HG02938 (cell line): ENCODE measurements at regions not wholly inside any gene's neighbourhood (a gene's known extent, or its start where the extent isn't known, plus 50 kb on each side); places are given as distances from the start of the nearest gene placed in this dataset.

Experiments used
- ATAC-seq: cut with Tn5 transposase; IDR thresholded peaks from one replicate; pipeline ENCODE4 v1.9.1; 2021; ENCODE audit warnings: mild to moderate bottlenecking, moderate library complexity; ENCODE audit not compliant: unreplicated experiment

DNA sequence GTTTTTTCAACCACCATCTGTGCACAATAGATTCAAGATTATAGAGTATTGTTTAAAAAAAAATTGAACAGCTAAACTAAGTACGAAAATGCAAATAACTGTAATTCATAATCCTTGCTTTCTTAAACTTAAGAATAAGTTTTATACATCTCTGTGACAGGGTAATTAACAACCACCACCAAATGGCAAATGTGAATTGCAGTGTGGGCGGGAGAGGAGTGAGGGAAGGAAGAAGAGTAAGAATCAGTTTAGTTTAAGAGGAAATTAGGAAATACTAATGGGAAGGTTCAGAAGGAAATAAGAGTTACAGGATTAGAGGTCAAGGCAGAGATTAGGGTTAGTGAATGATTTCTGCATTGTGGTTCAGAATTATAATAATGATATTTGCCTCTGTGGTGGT, 430.9 kb downstream of the SPRY1 start:
- no peak for ATAC-seq

DNA sequence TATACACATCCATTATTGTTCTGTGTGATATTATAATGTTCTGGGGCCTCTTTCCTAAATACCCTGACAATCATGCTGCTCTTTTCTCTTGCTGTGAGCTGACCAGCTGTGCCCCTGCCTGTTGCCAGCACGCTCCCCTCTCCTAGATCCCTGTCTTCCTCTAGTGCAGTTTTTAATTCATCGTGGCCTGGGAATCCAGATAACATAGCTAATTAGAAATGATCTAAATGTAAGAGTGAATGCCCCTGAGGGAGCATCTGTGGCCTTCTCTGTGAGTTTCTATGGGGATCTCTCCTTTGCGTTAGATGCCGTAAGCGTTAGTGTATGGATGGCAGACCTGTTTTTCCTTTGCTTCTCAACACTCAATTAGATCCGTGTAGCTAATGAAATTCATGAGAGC, 434.3 kb downstream of the SPRY1 start:
- no peak for ATAC-seq

DNA sequence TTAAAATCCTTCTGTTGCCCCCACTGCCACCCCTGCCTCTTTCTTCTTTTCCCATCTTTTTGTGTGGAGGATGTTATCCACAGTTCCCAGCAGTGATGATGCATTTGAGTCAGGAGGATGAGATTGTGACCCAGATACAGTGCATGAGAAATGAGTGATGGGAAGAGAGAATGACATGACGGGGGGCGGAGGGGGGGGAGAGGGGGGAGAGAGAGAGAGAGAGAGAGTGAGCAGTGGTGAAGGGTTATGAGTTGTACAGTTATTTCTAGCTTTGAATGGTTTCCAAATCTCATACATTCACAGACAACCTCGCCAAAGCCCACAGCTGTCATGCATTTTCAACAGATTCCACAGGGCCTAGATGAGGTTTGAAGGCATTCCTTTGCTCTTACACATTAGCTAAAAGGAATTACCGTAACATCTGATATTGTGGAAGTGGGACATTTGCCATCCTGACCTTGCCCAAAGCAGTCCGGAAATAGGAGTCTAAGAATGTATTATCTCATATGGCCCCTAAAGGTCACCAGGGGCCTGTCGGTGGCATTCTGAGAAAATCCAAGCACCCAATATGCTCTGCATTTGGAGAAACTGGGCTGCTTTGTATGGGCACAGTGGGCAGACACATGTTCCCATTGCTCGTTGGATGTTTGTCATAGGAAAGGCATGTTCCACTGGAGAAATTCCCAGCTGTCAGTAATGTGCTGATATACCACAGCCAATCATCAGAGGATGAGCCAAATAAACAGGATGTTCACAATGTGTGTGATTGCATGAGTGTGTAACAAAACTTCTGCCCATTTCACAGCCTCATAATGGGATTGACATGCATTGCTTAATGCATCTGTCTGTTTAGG, 435.8 kb downstream of the SPRY1 start:
- no peak for ATAC-seq

DNA sequence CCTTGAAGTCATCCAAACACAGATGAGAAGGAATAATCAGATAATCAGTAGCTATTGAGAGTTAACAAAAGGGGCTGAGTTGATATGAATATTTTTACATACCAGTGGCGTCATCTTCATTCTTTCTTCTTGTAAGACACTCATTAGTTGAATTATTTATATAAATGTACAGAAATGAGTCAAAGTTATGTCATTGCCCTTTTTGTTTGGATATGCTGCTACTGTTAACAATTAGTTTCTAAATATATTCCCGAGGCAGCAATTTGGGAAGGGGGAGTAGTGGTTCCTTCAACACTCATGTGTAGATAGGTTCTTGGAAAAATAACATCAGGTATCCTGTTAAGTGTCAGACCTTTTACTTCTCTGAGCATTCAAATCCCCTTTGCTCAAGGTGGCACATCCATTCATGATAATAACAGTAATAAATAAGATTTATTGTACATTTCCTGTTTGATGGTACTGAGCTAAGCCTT, 436.6 kb downstream of the SPRY1 start:
- no peak for ATAC-seq

DNA sequence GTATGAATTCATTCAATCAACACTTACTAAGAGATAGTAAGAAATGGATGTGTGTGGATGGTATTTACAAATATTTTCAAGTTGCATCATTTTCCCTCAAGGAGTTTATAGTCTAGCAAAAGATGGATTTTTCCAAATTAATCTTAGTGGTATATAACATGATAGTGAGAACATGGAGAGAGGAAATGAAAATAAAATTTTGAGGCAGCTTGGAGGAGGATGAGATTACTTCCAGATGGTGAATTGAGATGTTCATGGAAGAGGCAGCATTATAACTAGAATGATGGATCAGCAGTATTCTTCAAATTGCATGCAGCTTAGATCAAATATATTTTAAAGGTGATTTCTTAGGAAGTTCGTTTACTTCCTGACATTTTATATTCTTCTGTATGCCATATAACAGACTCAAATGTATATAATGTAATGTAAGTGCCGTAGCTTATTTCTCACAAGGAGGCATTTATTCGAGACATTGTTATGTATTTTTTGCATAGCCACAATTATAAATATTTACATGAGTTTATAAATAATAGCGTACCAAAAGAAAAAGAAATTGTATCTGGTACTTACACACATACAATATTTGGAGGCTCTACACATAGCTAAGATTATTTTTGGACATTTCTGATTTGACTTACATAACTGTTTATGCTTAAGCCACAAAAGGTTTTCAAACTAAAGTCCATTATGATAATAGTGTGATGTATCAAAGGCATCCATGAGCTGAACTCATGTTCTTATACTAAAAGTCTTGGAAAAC, 439.4 kb downstream of the SPRY1 start:
- no peak for ATAC-seq

DNA sequence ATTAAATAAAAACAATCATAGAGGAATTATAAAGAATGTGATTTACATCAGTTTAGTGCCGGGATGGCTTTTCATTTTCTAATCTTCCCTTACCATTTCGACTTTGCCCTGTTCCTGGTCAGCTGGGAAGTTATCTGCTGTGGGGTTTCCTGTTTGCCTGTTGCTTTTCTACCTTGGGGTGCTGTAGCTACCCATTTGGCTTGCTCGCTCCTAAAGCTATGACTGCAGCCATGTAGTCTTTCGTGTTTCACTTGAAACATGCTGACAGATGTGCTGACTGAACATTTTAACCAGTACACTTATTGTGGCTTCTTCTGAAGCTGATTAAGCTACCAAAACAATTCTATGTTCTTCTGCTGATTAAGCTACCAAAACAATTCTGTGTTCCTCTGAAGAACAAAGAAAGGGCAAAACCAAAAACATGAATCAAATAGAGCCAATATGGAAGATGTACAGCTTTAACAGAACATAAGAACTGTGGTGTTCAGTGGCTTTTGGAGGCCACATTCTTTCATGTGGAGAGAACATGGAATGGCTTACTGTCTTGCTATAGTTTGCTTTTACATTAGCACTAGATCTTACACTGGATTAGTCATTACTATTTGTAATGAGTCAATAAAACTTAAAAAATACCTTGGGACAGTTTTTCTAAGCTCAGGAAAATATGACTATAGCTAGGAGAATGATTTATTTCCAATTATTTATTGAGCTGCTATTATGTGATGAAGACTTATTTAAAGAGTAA, 440.4 kb downstream of the SPRY1 start:
- ATAC-seq = no peak

DNA sequence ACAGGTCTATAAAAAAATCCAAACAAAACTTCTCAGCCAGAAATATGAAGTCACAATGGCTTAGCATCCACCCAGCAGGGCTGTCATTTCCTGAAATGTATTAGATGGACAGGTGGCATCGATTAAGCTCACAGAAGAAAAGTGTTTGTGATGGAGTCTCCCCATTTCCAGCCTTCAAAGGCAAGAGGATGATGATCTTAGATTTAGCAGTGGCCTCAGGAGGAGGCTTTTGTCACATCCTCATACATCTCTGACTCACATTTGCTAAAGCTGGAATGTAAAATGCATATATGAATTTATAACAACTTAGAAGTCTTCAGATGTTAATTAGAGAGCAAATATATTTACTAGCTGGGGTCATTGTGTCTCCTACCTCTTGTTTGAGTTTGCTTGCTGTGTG, 441.9 kb downstream of the SPRY1 start:
- ATAC-seq = no peak

DNA sequence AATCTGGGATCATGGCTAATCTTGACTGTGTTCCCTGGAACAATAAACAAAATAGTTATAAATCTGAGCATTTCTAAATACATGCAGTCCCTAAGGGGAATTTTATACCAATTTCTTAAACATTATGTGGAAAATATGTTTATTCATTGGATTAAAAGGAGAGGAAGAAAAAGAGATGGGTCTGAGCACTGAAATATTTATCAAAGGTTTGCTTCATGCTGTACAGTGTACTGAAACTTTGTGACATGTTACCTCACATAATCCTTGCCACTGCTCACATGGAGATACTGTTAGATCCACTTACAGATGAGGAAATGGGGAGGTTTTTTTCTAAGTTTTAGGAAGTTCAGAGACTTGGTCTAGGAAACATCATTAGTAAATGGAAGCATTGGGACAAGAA, 443.6 kb downstream of the SPRY1 start:
- ATAC-seq = no peak

DNA sequence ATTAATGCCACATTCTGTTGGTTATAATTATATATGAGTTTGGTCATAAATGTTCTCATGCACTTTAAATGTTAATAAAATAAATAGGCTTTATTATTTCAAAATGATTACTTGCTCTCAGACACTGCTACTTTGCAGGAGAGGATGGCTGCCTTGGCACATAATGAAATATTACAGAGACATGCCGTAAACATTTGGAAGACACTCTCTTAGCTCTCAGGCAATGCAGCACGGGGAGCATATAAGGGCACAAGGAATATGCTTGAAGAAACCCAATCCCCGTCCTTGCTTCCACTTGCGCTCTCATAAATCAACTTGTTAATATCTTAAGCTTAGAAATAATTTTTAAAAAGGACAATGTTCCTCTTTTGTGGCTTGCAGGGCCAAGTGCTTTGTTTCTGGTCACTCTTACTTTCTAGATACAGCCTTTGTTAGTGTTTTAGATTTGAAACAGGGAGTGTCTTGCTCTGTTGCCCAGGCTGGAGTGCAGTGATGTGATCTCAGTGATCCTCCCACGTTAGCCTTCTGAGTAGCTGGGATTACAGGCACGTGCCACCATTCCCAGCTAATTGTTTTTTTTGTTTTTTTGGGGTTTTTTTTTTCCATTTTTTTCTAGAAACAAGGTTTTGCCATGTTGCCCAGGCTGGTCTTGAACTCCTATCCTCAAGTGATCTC, 445.0 kb downstream of the SPRY1 start:
- ATAC-seq = no peak

DNA sequence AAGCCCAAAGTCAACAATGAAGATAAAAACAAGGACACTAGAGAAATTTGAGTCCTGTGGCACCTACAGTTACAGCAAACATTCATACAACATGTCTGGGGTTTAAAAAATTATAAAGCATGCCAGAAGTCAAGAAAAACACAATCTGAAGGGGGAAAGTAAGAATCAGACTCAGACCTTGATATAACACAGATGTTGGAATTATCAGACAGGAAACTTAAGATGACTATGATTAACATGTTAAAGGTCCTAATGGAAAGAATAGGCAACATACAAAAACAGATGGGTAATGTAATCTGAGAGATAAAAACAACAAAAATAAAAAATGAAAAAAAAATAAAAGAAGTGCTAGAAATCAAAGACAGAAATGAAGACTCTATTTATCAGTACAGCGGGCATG, 446.5 kb downstream of the SPRY1 start:
- ATAC-seq = no peak

DNA sequence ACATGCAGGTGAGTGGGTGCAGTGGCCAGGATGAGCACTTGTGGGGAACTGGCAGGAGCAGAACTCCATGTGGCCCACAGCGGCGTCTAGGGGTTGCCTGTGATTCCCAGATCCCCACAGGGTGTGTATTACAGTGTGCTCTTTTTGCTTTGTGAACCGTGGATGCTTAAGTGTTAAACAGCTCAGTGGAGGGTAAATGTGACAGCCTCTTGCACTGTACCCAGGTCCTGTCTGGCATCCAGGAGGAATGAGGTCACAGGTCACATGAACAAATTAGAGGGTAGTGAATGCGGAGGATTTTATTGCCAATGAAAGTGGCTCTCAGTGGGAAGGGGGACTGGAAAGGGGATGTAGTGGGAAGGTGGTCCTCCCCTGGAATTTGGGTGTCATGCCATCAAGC, 447.8 kb downstream of the SPRY1 start:
- no peak for ATAC-seq

DNA sequence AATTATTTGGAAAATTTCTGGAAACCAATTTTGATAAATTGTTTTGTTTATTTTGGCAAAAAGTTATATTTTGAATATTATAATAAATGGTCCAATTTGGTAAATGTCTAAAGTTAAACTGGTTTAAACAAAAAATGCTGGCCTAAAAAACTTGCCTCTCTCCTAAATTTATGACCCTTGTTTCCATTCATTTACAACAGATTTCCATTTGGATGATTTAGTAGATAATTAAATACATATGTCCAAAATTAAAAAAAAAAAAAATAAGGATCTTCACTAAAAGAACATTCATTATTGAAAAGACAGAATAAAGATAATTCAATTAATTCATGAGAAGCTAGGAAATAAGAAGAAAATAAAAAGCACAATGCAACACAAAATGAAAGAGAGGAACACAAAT, 449.5 kb downstream of the SPRY1 start:
- no peak for ATAC-seq

DNA sequence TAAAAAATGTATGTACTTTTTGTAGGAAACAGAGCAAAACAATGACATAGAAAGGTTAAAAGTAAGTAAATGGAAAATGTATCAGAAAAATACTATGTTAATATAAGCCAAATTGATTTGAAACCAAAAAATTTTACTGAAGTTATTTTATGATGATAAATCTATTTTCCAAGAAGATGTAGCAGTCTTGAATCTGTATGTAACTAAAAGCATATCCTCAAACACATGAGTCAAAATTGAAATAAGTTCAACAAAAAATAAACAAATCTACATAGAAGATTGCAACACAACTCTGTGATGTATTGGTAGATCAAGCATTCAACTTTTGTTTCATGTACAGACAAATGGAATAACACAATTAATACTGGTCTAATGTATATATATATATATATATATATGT, 450.0 kb downstream of the SPRY1 start:
- ATAC-seq = no peak

DNA sequence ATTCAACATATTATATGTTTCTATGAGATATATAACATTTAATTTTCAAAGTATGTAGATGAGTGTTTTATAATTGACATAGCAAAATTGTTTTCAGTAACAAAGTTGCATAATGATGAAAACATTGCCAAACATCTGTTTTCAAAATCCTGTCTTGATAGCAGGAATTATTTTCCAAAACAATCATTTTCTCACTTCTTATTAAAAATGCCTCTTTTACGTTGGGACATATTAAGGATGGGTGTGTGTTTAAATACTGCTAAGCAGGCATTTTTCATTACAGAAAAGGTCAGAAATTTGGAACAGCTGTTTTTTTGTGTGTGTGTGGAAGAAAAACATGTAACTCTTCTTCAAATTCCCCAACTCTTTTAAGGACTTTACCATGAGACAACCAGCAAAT, 452.0 kb downstream of the SPRY1 start:
- no peak for ATAC-seq

DNA sequence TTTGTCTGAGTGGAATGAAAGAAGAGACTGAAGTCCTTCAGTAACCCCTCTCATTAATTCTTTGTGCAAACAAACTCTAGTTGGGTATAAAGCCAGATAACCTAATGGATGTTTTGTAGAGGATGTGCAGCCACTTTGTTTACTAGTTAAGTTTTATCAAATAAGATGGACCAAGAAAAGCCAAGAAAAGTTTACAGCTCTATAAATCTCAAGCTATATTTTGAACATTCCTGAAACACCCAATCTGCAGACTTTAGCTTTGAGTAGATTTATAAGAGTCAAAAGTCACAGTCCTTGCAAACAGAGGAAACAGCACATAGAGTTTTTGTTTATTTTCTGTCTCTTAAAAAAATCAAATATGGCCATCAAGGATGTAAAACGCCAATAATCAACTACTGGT, 452.9 kb downstream of the SPRY1 start:
- no peak for ATAC-seq

DNA sequence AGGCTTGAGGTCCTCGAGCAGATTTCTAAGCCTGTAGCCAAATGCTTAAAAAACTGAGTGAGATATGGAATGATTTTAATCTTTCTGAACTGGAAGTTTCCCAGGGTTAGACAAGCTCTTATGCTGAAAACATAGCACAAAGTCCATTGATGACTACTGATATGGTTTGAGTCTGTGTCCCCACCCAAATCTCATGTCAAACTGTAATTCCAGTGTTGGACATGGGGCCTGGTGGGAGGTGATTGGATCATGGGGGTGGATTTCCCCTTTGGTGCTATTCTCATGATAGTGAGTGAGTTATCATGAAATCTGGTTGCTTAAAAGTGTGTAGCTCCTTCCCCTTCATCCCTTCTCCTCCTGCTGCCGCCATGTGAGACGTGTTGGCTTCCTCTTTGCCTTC, 454.9 kb downstream of the SPRY1 start:
- ATAC-seq = no peak

DNA sequence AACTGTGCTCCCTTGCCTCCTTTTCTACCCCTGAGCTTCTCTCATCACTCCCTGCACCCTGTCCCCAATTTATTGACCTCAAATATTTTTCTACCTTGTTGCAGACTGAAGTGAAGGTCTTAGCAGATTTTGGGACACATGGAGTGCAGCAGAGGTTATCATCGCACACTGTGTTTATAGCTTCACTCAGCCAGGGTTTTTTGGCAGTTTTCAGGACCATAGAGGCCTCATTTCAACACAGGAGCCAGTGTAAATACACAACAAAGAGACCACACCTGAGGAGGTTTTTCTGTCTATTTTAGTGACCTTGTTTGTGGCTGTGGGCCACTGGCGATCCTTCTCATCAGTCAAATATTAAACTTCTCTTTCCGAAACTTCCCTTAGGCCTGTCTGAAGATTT, 457.1 kb downstream of the SPRY1 start:
- ATAC-seq = no peak

DNA sequence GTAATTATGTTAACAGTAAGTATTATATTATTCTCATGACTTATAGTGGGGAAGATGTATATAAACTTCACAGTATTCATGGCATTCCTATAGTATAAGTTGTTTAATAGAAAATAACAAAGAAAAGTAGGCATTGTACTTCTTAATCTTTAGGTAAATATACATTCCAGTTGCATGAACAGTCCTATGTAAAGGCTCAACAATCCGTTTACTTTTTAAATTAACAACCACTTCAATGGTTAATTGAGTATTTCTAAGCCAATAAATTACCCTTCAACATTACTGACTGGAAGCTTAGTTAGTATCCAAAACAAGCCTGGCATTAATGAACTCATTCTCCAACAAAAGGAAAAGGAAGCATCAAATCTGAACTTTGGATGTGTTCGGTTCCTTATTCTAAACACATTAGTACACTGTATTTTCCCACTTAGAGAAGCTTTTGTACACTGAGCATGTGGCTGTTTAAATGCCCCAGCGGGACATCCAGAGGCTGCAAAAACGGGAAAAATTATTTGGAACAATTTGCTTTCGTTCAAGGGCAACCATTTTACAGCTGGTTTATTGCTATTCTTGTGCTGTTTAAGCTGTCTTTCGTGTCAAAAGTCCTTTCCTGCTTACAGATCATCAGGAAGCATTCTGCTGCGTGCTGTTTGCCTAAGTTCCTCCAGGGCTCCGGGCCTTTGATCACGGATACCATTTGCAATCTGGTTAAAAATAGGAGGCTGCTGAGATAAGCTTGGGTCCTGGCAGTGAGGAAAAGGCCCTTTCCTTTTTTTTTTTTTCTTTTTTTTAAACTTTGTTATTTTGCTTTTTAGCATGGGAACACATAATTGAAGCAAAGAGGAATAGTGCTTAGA, 460.3 kb downstream of the SPRY1 start:
- no peak for ATAC-seq

DNA sequence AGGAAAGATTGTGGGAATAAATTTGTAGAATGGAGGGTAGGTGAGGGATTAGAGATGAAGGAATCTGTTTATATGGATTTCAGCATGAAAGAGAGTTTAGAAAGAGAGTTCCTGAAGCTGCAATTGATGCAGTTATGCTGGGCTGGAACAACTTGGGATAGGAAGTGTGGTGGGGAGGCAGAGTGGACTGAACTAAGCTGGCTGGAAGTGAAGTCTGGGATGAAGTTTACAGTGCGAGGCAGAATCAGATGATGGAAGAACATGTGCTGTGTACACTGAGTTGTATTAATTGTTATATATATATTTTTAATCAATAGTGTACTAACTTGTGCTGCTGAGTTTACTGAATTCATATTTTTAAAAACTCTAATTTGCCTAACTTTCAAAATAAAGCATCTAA, 461.9 kb downstream of the SPRY1 start:
- ATAC-seq = no peak

DNA sequence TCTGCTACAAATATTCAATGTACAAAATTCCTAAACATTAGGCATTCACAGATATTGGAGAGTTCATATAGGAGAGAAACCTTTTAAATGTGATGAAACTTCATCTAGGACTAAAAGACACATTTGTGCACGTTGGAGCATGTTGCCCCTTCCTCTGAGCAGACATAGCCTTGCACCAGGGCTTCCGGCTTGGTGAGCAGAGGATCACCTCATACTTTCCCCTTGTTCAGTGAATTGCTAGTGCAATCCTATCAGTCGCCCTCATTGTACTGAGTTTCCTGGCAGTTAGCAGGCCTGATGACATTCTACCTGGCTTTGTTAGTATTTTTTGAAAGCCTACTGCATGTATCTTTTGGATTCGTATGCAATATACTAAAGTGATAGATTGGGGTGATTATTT, 466.2 kb downstream of the SPRY1 start:
- ATAC-seq = no peak
